ENCODE measurements at regions not wholly inside any gene's neighbourhood (a gene's known extent, or its start where the extent isn't known, plus 50 kb on each side); places are given as distances from the start of the nearest gene placed in this dataset.

DNA sequence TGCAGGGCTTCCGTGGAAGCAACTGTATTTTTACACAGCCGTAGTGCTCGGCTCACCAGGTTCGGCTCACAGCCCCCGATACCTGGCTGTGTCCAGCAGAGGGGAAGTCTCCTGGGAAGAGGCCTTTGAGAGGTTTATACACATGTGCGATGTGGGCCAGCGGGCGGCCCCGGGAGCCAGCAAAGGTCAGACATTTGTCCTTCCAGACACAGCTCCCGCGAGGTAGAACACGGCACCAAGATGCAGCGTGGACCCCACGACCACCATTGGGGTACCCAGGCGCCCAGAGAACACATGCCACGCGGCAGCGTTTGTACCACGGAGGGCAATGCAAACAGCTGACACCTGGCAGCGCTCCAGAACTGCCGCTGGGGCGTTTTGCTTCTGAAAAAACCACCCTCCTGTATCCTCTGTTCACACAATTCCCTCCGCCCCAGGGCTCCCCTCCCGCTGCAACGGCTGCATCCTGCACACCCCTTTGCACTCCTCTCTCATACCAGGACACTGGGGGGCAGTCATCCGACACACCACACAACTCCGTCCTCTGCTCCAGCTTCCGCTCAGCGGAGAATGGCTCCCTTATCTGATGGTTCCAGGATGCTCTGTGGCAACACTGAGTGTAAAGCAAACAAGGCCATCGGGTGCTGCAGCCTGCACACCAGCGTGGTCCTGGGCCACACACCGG, 235.3 kb downstream of the SYK start:
- peak; percentile 54 for DNase-seq (ENCODE audit: insufficient read length, low spot score)
- no peak for TF ChIP-seq POLR2A (IDR thresholded peaks at IDR 0.05; ENCODE audit: low read depth, low read length)
- no peak for FAIRE-seq

DNA sequence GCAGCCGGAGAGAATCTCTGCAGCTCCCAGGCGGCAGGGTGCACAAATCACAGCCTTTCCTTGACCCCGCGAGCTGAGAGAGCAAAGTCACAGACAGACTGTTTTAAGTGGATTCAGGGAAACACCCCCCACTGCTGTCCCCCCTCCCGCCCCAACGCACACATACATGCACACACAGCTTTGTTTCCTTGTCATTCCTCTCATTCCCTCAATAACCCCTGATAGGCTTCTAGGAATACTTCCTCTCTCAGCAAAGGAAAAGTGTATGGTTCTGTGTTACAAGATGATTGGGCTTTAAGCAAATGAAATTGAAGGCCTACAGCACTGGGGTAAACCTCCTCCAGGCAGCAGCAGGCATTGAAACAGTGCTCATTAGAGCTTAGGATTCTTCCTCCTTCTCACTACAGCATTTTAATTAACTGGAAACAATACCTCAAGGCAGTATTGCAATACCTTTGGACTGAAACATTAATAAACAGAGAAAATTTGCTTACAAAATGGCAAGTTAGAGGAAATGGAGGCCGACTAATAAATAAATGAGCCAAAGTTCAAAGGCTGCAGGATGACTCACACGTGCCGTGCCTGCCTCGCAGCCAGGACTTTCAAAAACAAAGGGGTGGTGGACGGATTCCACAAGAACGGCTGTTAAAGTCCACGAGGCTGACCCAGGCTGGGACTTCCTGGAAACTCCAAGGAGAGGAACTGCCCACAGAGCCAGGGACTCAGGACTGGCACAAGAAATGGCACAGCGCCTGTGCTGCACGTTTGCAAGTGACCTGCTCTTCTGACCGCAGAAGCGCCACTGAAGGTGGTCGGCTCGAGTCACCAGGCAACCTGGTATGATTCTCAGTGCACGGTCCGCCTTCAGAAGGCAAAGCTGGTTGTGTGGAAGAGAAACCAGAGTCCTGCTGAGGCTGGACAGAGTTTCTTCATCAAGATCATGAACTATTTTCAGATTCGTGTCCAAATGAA, 236.2 kb downstream of the SYK start:
- no peak for FAIRE-seq
- no peak for TF ChIP-seq POLR2A (IDR thresholded peaks at IDR 0.05; ENCODE audit: low read depth, low read length)
- peak; percentile 86 for DNase-seq (ENCODE audit: insufficient read length, low spot score)

DNA sequence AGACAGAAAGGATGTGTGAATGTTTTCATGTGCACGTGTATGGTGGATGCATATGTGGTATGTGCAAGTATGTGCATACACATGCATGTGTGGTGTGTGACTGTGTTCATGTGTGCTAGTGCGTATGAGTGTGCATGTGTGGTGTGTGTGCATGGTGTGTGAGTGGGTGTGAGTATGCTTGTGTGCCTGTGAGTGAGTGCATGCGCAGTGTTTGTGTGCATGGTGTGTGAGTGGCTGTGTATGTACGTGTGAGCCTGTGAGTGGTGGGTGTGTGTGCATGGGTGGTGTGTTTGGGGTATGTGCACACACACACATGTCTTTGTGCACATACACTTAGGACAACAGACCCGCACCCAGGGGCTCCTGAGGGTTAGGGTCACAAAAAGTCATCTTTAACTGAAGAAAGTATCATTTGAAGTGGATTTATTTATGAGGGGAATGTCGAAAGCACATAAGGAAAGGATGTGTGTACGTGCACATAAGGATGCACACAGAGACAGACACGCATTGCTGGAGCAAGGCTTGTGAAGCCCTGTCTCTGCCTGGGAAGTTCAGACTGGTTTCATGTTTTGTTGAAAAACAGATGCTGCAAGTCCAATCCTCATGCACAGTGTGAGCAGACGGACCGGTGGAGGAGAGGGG, 237.0 kb downstream of the SYK start:
- FAIRE-seq (no peak), DNase-seq (ENCODE audit: insufficient read length, low spot score) (no peak)
- TF ChIP-seq POLR2A (IDR thresholded peaks at IDR 0.05; ENCODE audit: low read depth, low read length) = no peak

DNA sequence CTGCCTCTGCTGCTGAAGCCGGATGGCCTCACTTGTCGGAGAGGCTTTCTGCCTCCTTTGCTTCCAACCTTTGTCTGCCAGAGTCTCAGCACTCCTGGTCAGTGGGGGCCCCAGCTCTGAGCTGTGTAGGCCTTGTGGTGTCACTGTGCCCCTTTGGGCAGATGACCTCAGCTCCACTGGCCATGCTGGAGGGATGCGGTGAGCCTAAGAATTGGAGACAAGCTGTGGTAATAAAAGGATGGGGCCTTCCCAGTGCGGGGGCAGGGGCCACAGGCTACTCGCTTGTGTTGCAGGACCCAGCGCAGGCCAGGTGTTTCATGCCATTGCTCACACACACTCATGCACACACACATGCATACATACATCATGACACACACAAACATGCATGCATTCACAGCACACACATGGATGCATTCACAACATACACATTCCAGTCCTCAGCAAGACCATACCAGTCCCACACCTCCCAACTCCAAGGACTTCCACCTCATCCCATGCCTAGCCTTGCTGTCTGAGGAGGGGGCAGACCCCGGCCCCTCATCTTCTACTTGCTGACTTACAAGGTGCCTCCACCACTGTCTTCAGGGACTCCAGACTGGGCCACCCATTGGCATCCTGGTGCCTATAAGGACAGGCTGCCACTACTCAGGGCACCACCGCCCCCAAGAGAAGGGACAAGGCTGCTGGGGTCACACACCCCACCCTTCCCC, 237.7 kb downstream of the SYK start:
- TF ChIP-seq POLR2A (IDR thresholded peaks at IDR 0.05; ENCODE audit: low read depth, low read length) = no peak
- FAIRE-seq (no peak), DNase-seq (ENCODE audit: insufficient read length, low spot score) (no peak)

DNA sequence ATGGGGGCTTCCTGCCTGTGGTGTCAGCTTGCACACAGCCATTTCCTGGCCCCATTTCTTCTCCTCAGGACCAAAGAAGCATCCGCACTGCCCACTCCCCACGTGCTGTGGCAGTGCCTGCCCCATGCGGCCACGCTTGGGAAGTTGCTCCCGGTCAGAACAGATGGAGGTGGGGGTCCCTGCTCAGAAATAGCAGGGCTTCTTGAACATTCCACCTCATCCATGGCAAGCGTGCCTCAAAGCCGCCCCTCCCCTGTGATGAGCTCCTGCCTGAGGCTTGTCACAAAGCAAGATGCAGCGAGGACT, 238.2 kb downstream of the SYK start:
- no peak for TF ChIP-seq POLR2A (IDR thresholded peaks at IDR 0.05; ENCODE audit: low read depth, low read length)
- FAIRE-seq (no peak), DNase-seq (ENCODE audit: insufficient read length, low spot score) (no peak)

DNA sequence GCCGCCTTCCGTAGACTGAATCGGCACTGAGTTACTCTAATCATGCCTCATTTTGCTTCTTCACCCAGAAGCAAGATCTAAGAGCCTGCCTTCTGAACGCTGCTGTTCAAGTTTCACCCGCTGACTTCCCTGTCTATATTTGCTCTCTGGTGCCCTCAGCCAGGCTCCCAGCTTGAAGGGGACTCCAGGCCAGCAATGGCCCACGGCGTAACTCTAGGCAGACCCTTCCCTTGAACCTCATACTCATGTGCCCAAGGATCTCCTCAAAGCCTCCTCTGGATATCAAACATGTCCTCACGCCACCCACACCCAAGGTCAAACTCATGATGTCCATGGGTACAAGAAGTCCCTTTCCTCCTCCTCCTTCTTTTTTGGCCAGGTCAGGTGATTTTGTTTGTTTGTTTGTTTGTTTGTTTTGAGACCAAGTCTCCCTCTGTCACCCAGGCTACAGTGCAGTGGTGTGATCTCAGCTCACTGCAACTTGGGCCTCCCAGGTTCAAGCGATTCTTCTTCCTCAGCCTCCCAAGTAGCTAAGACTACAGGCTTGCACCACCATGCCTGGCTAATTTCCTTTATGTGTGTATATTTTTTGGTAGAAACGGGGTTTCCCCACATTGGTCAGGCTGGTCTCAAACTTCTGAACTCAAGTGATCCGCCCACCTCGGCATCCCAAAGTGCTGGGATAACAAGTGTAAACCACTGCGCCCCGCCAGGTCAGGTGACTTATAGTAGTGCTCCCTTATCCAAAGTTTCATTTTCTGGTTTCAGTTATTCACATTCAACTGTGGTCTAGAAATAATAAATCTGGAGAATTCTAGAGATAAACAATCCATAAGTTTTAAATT, 239.0 kb downstream of the SYK start:
- DNase-seq (ENCODE audit: insufficient read length, low spot score) = no peak
- no peak for TF ChIP-seq POLR2A (IDR thresholded peaks at IDR 0.05; ENCODE audit: low read depth, low read length)
- no peak for FAIRE-seq

- DNase-seq (ENCODE audit: insufficient read length, low spot score) (no peak), FAIRE-seq (no peak)
- no peak for TF ChIP-seq POLR2A (IDR thresholded peaks at IDR 0.05; ENCODE audit: low read depth, low read length)
Measured at GRCh38 chr9:91042024-91042423, 240.4 kb downstream of the SYK start.

DNA sequence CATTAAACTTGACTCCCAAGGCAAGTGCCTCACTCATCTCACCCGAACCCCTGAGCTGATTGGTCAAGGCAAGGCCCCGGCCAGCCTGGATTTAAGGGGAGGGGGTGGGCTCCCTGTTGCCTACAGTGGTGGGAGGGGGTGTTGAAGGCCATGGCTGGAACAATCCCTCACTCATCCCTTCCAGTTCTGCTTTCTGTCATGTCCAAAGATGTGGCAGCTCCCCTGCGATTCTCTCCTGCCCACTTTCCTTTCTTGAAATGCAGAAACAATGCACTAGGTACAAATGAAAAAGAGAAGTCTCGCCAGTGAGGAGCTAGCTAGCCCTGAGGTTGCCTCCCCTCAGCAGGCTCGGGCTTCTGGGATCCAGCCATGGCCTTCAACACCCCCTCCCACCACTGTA, 240.9 kb downstream of the SYK start:
- DNase-seq (ENCODE audit: insufficient read length, low spot score) = no peak
- no peak for FAIRE-seq
- TF ChIP-seq POLR2A (IDR thresholded peaks at IDR 0.05; ENCODE audit: low read depth, low read length) = no peak

GRCh38 chr9:91043056-91043810, 241.6 kb downstream of the SYK start:
- DNase-seq (ENCODE audit: insufficient read length, low spot score) (no peak), FAIRE-seq (no peak)
- no peak for TF ChIP-seq POLR2A (IDR thresholded peaks at IDR 0.05; ENCODE audit: low read depth, low read length)

- DNase-seq (ENCODE audit: insufficient read length, low spot score) (no peak), FAIRE-seq (no peak)
- TF ChIP-seq POLR2A (IDR thresholded peaks at IDR 0.05; ENCODE audit: low read depth, low read length) = no peak
Measured at GRCh38 chr9:91043811-91044175, 242.2 kb downstream of the SYK start.

DNA sequence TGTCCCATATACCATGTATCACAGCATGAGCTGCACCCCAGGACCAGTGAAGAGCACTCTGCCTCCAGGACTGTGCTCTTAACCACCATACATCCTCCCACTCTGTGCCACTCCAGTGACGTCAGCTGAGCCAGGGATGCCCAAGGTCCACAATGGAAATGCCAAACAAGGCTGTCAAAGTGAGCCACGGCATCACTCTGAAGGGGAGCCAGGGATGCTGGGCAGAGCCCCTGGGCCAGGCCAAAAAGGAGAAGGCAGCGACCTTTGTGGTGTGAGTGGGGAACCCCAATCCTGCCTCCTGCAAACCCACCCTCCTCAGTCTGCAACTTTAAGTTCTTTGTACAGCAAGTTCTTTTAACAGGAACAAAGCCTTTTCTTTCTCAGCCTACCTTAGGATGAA, 242.7 kb downstream of the SYK start:
- DNase-seq (ENCODE audit: insufficient read length, low spot score) (no peak), FAIRE-seq (no peak)
- TF ChIP-seq POLR2A (IDR thresholded peaks at IDR 0.05; ENCODE audit: low read depth, low read length) = no peak

GRCh38 chr9:91045041-91045440, 243.4 kb downstream of the SYK start:
- no peak for DNase-seq (ENCODE audit: insufficient read length, low spot score)
- no peak for TF ChIP-seq POLR2A (IDR thresholded peaks at IDR 0.05; ENCODE audit: low read depth, low read length)
- FAIRE-seq = no peak

All from H54 (cell line).